CD4-positive, CD25-positive, alpha-beta regulatory T cell (primary cell): ENCODE measurements at regions not wholly inside any gene's neighbourhood (a gene's known extent, or its start where the extent isn't known, plus 50 kb on each side); places are given as distances from the start of the nearest gene placed in this dataset.

Experiments used
- ATAC-seq, 2 donors: fragments of 150-1000 bp; cut with Tn5 transposase; one replicate each; pipeline ENCODE4 v1.10.0; 2021; ENCODE audit warnings: low read depth in 2 of 2, moderate number of reproducible peaks in 2 of 2, moderate library complexity in 1 of 2
- DNase-seq, 3 donors: peaks; one replicate each; pipeline versions ENCODE4 v3.0.0 to v3.0.0-alpha.2; 2012 to 2022; ENCODE audit warnings: mixed read lengths in 1 of 3
- H3K27ac ChIP-seq: one replicate; pipeline ENCODE4 v1.7.0; 2013; ENCODE audit warnings: mild to moderate bottlenecking, low read length; ENCODE audit not compliant: insufficient read depth, poor library complexity, severe bottlenecking
- H3K27me3 ChIP-seq: one replicate; pipeline ENCODE4 v1.7.0; 2013; ENCODE audit warnings: low read length; ENCODE audit not compliant: control insufficient read depth, insufficient read depth
- H3K36me3 ChIP-seq: one replicate; pipeline ENCODE4 v1.7.0; 2013; ENCODE audit warnings: mild to moderate bottlenecking, low read length, moderate library complexity; ENCODE audit not compliant: control insufficient read depth, insufficient read depth
- H3K4me1 ChIP-seq: 2 replicates; pipeline ENCODE4 v1.7.0; 2013; ENCODE audit warnings: mild to moderate bottlenecking, low read length; ENCODE audit not compliant: insufficient read depth, control insufficient read depth, poor library complexity, severe bottlenecking
- H3K4me3 ChIP-seq: one replicate; pipeline ENCODE4 v1.7.0; 2013; ENCODE audit warnings: low read depth, mild to moderate bottlenecking, low read length, moderate library complexity
- H3K9me3 ChIP-seq, 2 experiments: 1 replicate in 1 of 2; 2 replicates in 1 of 2; pipeline ENCODE4 v1.7.0; 2013; ENCODE audit warnings: low read length in 2 of 2, mild to moderate bottlenecking in 1 of 2, moderate library complexity in 1 of 2; ENCODE audit not compliant: control insufficient read depth in 2 of 2
- H3K27ac Mint-ChIP-seq, 3 donors: one replicate each; pipeline ENCODE4 v1.8.0; 2020 to 2022; ENCODE audit warnings: mild to moderate bottlenecking in 3 of 3, mixed read lengths in 3 of 3, moderate library complexity in 2 of 3
- H3K27me3 Mint-ChIP-seq: one replicate; pipeline ENCODE4 v1.8.0; 2022; ENCODE audit warnings: mild to moderate bottlenecking, mixed read lengths
- H3K36me3 Mint-ChIP-seq: one replicate; pipeline ENCODE4 v1.8.0; 2020; ENCODE audit warnings: mixed read lengths
- H3K4me1 Mint-ChIP-seq, 4 donors: one replicate each; pipeline ENCODE4 v1.8.0; 2020 to 2022; ENCODE audit warnings: mixed read lengths in 4 of 4, mild to moderate bottlenecking in 1 of 4
- H3K4me3 Mint-ChIP-seq, 4 donors: one replicate each; pipeline ENCODE4 v1.8.0; 2020 to 2022; ENCODE audit warnings: mild to moderate bottlenecking in 4 of 4, mixed read lengths in 4 of 4, moderate library complexity in 3 of 4
- H3K9me3 Mint-ChIP-seq, 7 donors: one replicate each; pipeline ENCODE4 v1.8.0; 2020 to 2022; ENCODE audit warnings: mixed read lengths in 7 of 7, mild to moderate bottlenecking in 3 of 7, moderate library complexity in 2 of 7

- Mint-ChIP-seq H3K27me3 (no peaks in the 10 kb centered on the region), H3K4me1 (peaks cover 0 to 3% (median 1%) of the 10 kb centered on the region in 4 donors), H3K4me3 (no peak overlapping the region), H3K27ac (no peak overlapping the region), H3K36me3 (no peaks in the 10 kb centered on the region), H3K9me3 (peaks cover 0 to 1% (median 0%) of the 10 kb centered on the region in 7 donors)
- no peaks in the 10 kb centered on the region for H3K36me3 ChIP-seq
- no peaks in the 10 kb centered on the region for H3K27me3 ChIP-seq
- no peaks in the 10 kb centered on the region for H3K9me3 ChIP-seq
- H3K4me3 ChIP-seq, result no peak overlapping the region
- H3K4me1 ChIP-seq, result no peaks in the 10 kb centered on the region
- DNase-seq (no peak), ATAC-seq (no peak)
- H3K27ac ChIP-seq, result no peak overlapping the region
These were observed 174.1 kb downstream of the CDH26 start for GRCh38 chr20:60132162-60132826.

GRCh38 chr20:60132827-60133670 lies 174.8 kb downstream of the CDH26 start:
- Histone ChIP-seq H3K27ac (no peak overlapping the region), H3K27me3 (no peaks in the 10 kb centered on the region), H3K9me3 (no peaks in the 10 kb centered on the region), H3K36me3 (no peaks in the 10 kb centered on the region), H3K4me1 (no peaks in the 10 kb centered on the region), H3K4me3 (no peak overlapping the region)
- no peak overlapping the region for H3K27ac Mint-ChIP-seq
- H3K36me3 Mint-ChIP-seq, result no peaks in the 10 kb centered on the region
- ATAC-seq (no peak), DNase-seq (no peak)
- H3K9me3 Mint-ChIP-seq, result peaks cover 0 to 1% (median 0%) of the 10 kb centered on the region in 7 donors
- no peaks in the 10 kb centered on the region for H3K27me3 Mint-ChIP-seq
- no peak overlapping the region for H3K4me3 Mint-ChIP-seq
- peaks cover 0 to 8% (median 5%) of the 10 kb centered on the region in 4 donors for H3K4me1 Mint-ChIP-seq

GRCh38 chr20:60135276-60135675 lies 177.1 kb downstream of the CDH26 start:
- no peak for ATAC-seq
- Mint-ChIP-seq H3K36me3 (no peaks in the 10 kb centered on the region), H3K4me1 (peaks cover 0 to 14% (median 8%) of the 10 kb centered on the region in 4 donors), H3K27ac (no peak overlapping the region), H3K9me3 (peaks cover 0 to 1% (median 0%) of the 10 kb centered on the region in 7 donors), H3K4me3 (no peak overlapping the region), H3K27me3 (no peaks in the 10 kb centered on the region)
- Histone ChIP-seq H3K27me3 (no peaks in the 10 kb centered on the region), H3K36me3 (no peaks in the 10 kb centered on the region), H3K27ac (no peak overlapping the region), H3K4me1 (no peaks in the 10 kb centered on the region), H3K4me3 (no peak overlapping the region), H3K9me3 (no peaks in the 10 kb centered on the region)
- DNase-seq, result no peak

GRCh38 chr20:60136645-60137401 lies 178.6 kb downstream of the CDH26 start:
- no peaks in the 10 kb centered on the region for H3K9me3 ChIP-seq
- no peak overlapping the region for H3K27ac ChIP-seq
- H3K4me1 ChIP-seq, result no peaks in the 10 kb centered on the region
- no peaks in the 10 kb centered on the region for H3K36me3 ChIP-seq
- Mint-ChIP-seq H3K4me3 (no peak overlapping the region), H3K36me3 (no peaks in the 10 kb centered on the region), H3K4me1 (peaks cover 0 to 14% (median 8%) of the 10 kb centered on the region in 4 donors), H3K27ac (no peak overlapping the region), H3K27me3 (no peaks in the 10 kb centered on the region), H3K9me3 (peaks cover 0 to 1% (median 0%) of the 10 kb centered on the region in 7 donors)
- H3K27me3 ChIP-seq, result no peaks in the 10 kb centered on the region
- ATAC-seq (no peak), DNase-seq (no peak)
- no peak overlapping the region for H3K4me3 ChIP-seq

- Histone ChIP-seq H3K4me1 (no peaks in the 10 kb centered on the region), H3K36me3 (no peaks in the 10 kb centered on the region), H3K9me3 (no peaks in the 10 kb centered on the region), H3K27me3 (no peaks in the 10 kb centered on the region), H3K4me3 (peak overlapping the region; percentile 60), H3K27ac (no peak overlapping the region)
- Mint-ChIP-seq H3K27me3 (no peaks in the 10 kb centered on the region), H3K4me3 (peak overlapping the region; percentile 51 to 89 (median 78)), H3K36me3 (no peaks in the 10 kb centered on the region), H3K4me1 (peaks cover 0 to 14% (median 8%) of the 10 kb centered on the region in 4 donors), H3K27ac (peak overlapping the region in 1 of 3 donors; percentile 69), H3K9me3 (peaks cover 0 to 1% (median 0%) of the 10 kb centered on the region in 7 donors)
- DNase-seq (peak in 1 of 3 donors; percentile 58), ATAC-seq (peak in 1 of 2 donors; percentile 38)
These were observed 179.5 kb downstream of the CDH26 start for GRCh38 chr20:60137657-60138245.

GRCh38 chr20:60138256-60139220 lies 180.3 kb downstream of the CDH26 start:
- Mint-ChIP-seq H3K4me3 (peak overlapping the region; percentile 51 to 89 (median 70)), H3K27ac (peak overlapping the region in 2 of 3 donors; percentile 43 to 69), H3K9me3 (no peaks in the 10 kb centered on the region), H3K4me1 (peaks cover 0 to 14% (median 8%) of the 10 kb centered on the region in 4 donors), H3K36me3 (no peaks in the 10 kb centered on the region), H3K27me3 (no peaks in the 10 kb centered on the region)
- no peak overlapping the region for H3K27ac ChIP-seq
- H3K27me3 ChIP-seq, result no peaks in the 10 kb centered on the region
- peak in 1 of 2 donors; percentile 54 for ATAC-seq
- H3K36me3 ChIP-seq, result no peaks in the 10 kb centered on the region
- no peaks in the 10 kb centered on the region for H3K9me3 ChIP-seq
- H3K4me1 ChIP-seq, result no peaks in the 10 kb centered on the region
- H3K4me3 ChIP-seq, result peak overlapping the region; percentile 60
- DNase-seq, result peak in 2 of 3 donors; percentile 32 to 71
